GM10266 (cell line): ENCODE measurements at regions not wholly inside any gene's neighbourhood (a gene's known extent, or its start where the extent isn't known, plus 50 kb on each side); places are given as distances from the start of the nearest gene placed in this dataset.

ENCODE experiments used
- DNase-seq: peaks from one replicate; pipeline ENCODE4 v3.0.0; 2012; ENCODE audit errors: extremely low spot score
- TF ChIP-seq, protein P1 (sequence below): IDR thresholded peaks from 2 replicates; pipeline ENCODE4 v1.5.1; 2012; ENCODE audit warnings: mild to moderate bottlenecking, low read depth; ENCODE audit not compliant: control insufficient read depth, insufficient read depth; ENCODE audit errors: missing control alignments

DNA sequence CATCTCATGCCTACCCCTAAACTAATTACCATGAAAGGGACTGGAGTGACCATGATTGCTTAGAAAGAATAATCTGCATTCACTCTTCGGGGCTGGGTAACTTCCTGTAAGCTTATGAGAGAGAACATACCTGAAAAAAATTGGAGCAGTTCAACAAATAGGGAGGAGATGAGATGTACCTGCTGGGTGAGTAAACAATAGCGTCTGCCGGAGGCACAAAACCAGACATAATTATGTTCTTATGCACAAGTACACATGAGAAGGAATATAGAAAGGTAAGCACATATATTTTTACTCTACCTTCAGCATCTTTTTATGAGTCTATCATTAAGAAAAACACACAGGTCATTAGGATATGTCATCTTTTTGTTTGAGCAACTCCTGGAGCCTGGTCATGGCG lies 224.6 kb upstream of the FERD3L start:
- TF ChIP-seq, protein P1, sequence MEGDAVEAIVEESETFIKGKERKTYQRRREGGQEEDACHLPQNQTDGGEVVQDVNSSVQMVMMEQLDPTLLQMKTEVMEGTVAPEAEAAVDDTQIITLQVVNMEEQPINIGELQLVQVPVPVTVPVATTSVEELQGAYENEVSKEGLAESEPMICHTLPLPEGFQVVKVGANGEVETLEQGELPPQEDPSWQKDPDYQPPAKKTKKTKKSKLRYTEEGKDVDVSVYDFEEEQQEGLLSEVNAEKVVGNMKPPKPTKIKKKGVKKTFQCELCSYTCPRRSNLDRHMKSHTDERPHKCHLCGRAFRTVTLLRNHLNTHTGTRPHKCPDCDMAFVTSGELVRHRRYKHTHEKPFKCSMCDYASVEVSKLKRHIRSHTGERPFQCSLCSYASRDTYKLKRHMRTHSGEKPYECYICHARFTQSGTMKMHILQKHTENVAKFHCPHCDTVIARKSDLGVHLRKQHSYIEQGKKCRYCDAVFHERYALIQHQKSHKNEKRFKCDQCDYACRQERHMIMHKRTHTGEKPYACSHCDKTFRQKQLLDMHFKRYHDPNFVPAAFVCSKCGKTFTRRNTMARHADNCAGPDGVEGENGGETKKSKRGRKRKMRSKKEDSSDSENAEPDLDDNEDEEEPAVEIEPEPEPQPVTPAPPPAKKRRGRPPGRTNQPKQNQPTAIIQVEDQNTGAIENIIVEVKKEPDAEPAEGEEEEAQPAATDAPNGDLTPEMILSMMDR: no peak

GRCh38 chr7:19369182-19369581 lies 224.0 kb upstream of the FERD3L start:
- DNase-seq: no peak
- TF ChIP-seq, protein P1: no peak

More for the DNA sequence above, 224.6 kb upstream of the FERD3L start:
- DNase-seq: no peak

DNA sequence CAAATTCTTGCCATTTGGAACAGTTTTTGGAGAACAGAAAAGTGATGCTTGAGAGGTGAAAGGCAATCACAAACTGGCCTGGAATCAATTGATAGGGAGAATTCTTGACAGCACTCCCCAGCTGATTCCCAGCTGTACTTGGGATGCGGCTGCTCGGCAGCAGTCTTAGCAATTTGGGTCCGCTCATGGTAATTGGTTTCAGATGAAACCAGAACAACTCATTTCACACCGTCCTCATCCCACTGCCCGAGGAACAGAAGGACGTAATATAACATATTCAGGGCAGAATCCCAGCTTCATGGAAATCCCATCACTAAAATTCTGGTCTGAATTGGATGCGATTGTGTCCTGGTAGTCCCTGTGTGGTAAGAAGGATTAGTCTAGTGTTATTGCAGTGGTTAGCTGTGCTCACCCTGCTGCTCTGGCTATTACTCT lies 223.3 kb upstream of the FERD3L start:
- DNase-seq: no peak
- TF ChIP-seq, protein P1: no peak

DNA sequence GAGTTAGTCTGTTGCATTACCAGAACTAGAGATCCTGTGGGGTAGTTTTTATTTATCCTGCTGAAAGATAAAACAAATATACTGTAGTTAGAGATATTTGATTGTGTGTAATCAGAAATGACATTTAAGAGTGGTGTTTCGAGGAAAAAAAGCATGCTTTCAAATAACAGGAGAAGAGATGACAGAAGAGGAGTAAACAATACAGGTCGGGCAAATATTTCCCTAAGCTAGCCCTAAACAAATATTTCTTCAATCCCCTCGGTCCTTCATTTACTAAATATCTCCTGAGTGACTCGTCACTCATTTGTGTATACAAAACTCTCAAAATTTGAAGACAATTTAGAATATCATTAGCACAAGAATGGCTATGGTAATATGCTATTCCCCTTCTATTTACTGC lies 219.7 kb upstream of the FERD3L start:
- DNase-seq: no peak
- TF ChIP-seq, protein P1: no peak

DNA sequence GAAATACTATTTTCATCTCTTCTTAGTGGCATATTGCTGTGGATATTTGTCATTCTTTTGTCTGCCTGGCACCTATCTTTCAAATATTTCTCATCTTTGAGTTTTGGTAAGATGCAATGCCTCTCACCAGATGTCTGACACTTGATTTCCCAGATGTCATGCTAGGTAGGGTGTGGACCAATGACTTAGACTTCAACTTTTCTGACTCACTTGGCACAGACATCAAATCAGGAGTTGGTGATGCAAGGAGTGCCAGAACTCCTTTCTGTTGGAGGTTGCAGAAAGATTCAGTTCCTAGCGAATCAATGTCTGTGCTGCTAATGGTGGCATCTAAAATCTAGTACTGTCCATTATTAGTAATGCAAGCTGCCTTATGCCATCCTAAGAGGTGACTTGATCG lies 216.9 kb upstream of the FERD3L start:
- no peak for DNase-seq
- TF ChIP-seq, protein P1: no peak

DNA sequence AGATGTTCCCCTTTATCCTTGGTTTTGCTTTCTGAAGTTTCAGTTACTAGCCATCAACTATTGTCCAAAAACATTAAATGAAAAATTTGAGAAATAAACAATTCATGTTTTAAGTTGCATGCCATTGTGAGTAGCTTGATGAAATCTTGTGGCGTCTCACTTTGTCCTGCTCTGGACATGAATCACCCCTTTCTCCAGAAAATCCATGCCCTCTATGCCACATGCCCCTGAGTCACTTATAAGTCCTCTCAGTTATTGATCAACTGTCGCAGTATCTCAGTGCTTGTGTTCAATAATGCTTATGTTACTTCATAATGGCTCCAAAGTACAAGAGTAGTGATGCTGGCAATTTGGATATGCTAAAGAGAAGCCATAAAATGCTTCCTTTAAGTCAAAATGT lies 208.0 kb upstream of the FERD3L start:
- DNase-seq: no peak
- TF ChIP-seq, protein P1: no peak

DNA sequence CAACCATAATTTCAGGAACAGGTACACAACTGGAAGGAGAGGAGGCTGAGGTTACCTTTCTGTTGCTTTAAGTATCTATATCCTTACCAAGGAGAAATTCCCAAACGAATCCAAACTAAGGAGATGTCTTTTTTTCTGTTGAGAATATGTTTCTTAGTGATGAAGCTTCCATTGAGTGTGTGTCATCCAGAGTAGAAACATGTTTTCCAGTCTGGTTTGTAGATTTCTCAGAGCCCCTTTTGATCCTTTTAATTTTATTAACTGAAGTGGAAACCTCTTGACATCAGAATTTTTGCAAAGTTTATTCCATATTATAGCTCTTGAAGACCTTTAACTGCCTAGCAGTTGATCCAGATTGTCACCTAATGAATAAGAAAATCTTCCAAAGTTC lies 207.1 kb upstream of the FERD3L start:
- DNase-seq: no peak

More for the DNA sequence above, 207.1 kb upstream of the FERD3L start:
- TF ChIP-seq, protein P1: no peak
